ENCODE measurements at regions not wholly inside any gene's neighbourhood (a gene's known extent, or its start where the extent isn't known, plus 50 kb on each side); places are given as distances from the start of the nearest gene placed in this dataset.

GRCh38 chr2:239811806-239812560 is 213.2 kb downstream of the NDUFA10 start:
- TF ChIP-seq CTCF (IDR thresholded peaks at IDR 0.05; ENCODE audit: insufficient read depth, low read depth, low read length, missing control alignments), result no peak
- H3K4me3 ChIP-seq (ENCODE audit: low read length), result no peak overlapping the region
- no peak for DNase-seq (ENCODE audit: low read depth)

GRCh38 chr2:239811111-239811781 is 213.9 kb downstream of the NDUFA10 start:
- no peak for DNase-seq (ENCODE audit: low read depth)
- H3K4me3 ChIP-seq (ENCODE audit: low read length), result no peak overlapping the region
- no peak for TF ChIP-seq CTCF (IDR thresholded peaks at IDR 0.05; ENCODE audit: insufficient read depth, low read depth, low read length, missing control alignments)

GRCh38 chr2:239809391-239809790 is 215.8 kb downstream of the NDUFA10 start:
- TF ChIP-seq CTCF (IDR thresholded peaks at IDR 0.05; ENCODE audit: insufficient read depth, low read depth, low read length, missing control alignments), result no peak
- DNase-seq (ENCODE audit: low read depth), result no peak
- H3K4me3 ChIP-seq (ENCODE audit: low read length), result no peak overlapping the region

GRCh38 chr2:239807568-239807967 is 217.6 kb downstream of the NDUFA10 start:
- H3K4me3 ChIP-seq (ENCODE audit: low read length), result no peak overlapping the region
- TF ChIP-seq CTCF (IDR thresholded peaks at IDR 0.05; ENCODE audit: insufficient read depth, low read depth, low read length, missing control alignments), result no peak
- DNase-seq (ENCODE audit: low read depth), result no peak

- TF ChIP-seq CTCF (IDR thresholded peaks at IDR 0.05; ENCODE audit: insufficient read depth, low read depth, low read length, missing control alignments), result no peak
Observed at GRCh38 chr2:239806758-239807434, 218.2 kb downstream of the NDUFA10 start.

GRCh38 chr2:239806276-239806675 is 218.9 kb downstream of the NDUFA10 start:
- no peak for TF ChIP-seq CTCF (IDR thresholded peaks at IDR 0.05; ENCODE audit: insufficient read depth, low read depth, low read length, missing control alignments)
- no peak for DNase-seq (ENCODE audit: low read depth)
- no peak overlapping the region for H3K4me3 ChIP-seq (ENCODE audit: low read length)

More at GRCh38 chr2:239806758-239807434, 218.2 kb downstream of the NDUFA10 start:
- DNase-seq (ENCODE audit: low read depth), result no peak
- H3K4me3 ChIP-seq (ENCODE audit: low read length), result no peak overlapping the region
